ENCODE measurements at regions not wholly inside any gene's neighbourhood (a gene's known extent, or its start where the extent isn't known, plus 50 kb on each side); places are given as distances from the start of the nearest gene placed in this dataset.

DNA sequence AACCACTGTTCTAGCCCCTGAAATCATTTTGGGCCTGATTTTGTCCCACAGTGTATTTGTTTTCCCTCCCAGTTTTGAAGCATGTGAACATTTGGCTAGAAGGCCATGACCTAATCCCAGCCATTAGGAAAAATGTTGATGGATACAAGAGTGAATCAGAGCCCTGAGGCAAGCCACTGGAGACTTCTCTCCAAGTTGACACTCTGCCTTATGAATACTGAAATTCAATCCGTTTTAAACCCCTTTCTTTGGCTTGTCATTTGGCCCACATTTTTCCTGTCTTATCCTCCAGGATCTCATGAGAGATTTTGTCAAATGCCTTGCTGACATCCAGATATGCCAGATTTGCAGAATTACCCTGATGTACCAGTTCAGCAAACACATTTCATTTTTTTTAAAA lies 158.8 kb downstream of the FAT3 start:
- no peak for DNase-seq (ENCODE audit: extremely low spot score)
- CTCF ChIA-PET, result no interaction called here
- POLR2A ChIA-PET, result interaction anchor here (0.7 kb wide), 1 partner anchor 54 kb away, joined by 3 read pairs; no protein-coding TSS in a partner anchor
- TF ChIP-seq PKNOX1 (IDR thresholded peaks at IDR 0.05) (no peak), FOXA1 (IDR thresholded peaks at IDR 0.05) (no peak), CTBP1 (IDR thresholded peaks at IDR 0.05; ENCODE audit: borderline replicate concordance) (no peak), TARDBP (IDR thresholded peaks at IDR 0.05) (no peak), ELF4 (IDR thresholded peaks at IDR 0.05) (no peak), LEF1 (IDR thresholded peaks at IDR 0.05; ENCODE audit: borderline replicate concordance) (no peak), ZNF384 (IDR thresholded peaks at IDR 0.05) (no peak), NFRKB (IDR thresholded peaks at IDR 0.05) (no peak), SUZ12 (IDR thresholded peaks at IDR 0.05) (no peak), HDGF (IDR thresholded peaks at IDR 0.05; ENCODE audit: borderline replicate concordance) (no peak), FOXK2 (IDR thresholded peaks at IDR 0.05) (no peak), L3MBTL2 (conservative IDR thresholded peaks at IDR 0.05) (no peak), SP1 (IDR thresholded peaks at IDR 0.05) (no peak), FOXM1 (IDR thresholded peaks at IDR 0.05; ENCODE audit: borderline replicate concordance) (no peak)

DNA sequence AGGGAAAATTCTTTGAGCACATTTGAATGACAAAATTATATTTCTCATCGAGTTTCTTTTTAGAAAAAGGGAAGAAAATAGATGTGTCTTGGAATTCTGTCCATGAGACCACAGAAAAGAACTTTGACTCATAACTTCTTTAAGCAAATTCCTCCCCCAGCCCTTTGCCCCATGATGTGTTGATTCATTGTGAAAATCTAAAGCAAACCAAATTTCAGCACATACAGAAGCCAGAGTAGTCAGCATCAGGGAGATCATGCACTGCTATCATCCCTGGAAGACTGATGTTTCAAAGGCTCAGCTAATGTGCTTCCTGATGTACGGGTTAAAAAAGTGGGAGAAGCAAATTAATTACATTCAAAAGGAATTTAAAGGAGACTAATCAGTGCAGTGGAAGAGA lies 159.7 kb downstream of the FAT3 start:
- POLR2A ChIA-PET, result interaction anchor here (1.1 kb wide), 1 partner anchor 158 kb away, joined by 4 read pairs; no protein-coding TSS in a partner anchor
- DNase-seq (ENCODE audit: extremely low spot score), result no peak
- no peak for TF ChIP-seq L3MBTL2 (conservative IDR thresholded peaks at IDR 0.05)
- TF ChIP-seq TARDBP (IDR thresholded peaks at IDR 0.05), result no peak
- TF ChIP-seq FOXK2 (IDR thresholded peaks at IDR 0.05), result no peak
- TF ChIP-seq ELF4 (IDR thresholded peaks at IDR 0.05), result no peak
- no peak for TF ChIP-seq PKNOX1 (IDR thresholded peaks at IDR 0.05)
- TF ChIP-seq LEF1 (IDR thresholded peaks at IDR 0.05; ENCODE audit: borderline replicate concordance), result no peak
- no peak for TF ChIP-seq CTBP1 (IDR thresholded peaks at IDR 0.05; ENCODE audit: borderline replicate concordance)
- CTCF ChIA-PET, result no interaction called here

- DNase-seq (ENCODE audit: extremely low spot score), result no peak
- CTCF ChIA-PET, result no interaction called here
- TF ChIP-seq FOXM1 (IDR thresholded peaks at IDR 0.05; ENCODE audit: borderline replicate concordance) (no peak), ARNT (IDR thresholded peaks at IDR 0.05) (no peak), SUZ12 (IDR thresholded peaks at IDR 0.05) (no peak), FOXK2 (IDR thresholded peaks at IDR 0.05) (no peak), CTBP1 (IDR thresholded peaks at IDR 0.05; ENCODE audit: borderline replicate concordance) (no peak), BHLHE40 (IDR thresholded peaks at IDR 0.05; ENCODE audit: borderline replicate concordance) (no peak)
- POLR2A ChIA-PET, result interaction anchor here (1.1 kb wide), 1 partner anchor 158 kb away, joined by 4 read pairs; no protein-coding TSS in a partner anchor
Observed at GRCh38 chr11:92384802-92385201, 160.2 kb downstream of the FAT3 start.

GRCh38 chr11:92386577-92386976 lies 162.0 kb downstream of the FAT3 start:
- no peak for TF ChIP-seq TARDBP (IDR thresholded peaks at IDR 0.05)
- TF ChIP-seq SUZ12 (IDR thresholded peaks at IDR 0.05), result no peak
- TF ChIP-seq FOXA1 (IDR thresholded peaks at IDR 0.05), result no peak
- TF ChIP-seq LEF1 (IDR thresholded peaks at IDR 0.05; ENCODE audit: borderline replicate concordance), result no peak
- no peak for TF ChIP-seq L3MBTL2 (conservative IDR thresholded peaks at IDR 0.05)
- TF ChIP-seq ZNF384 (IDR thresholded peaks at IDR 0.05), result no peak
- TF ChIP-seq FOXM1 (IDR thresholded peaks at IDR 0.05; ENCODE audit: borderline replicate concordance), result no peak
- TF ChIP-seq ARNT (IDR thresholded peaks at IDR 0.05), result no peak
- TF ChIP-seq BHLHE40 (IDR thresholded peaks at IDR 0.05; ENCODE audit: borderline replicate concordance), result no peak
- TF ChIP-seq CTBP1 (IDR thresholded peaks at IDR 0.05; ENCODE audit: borderline replicate concordance), result no peak
- no peak for TF ChIP-seq HDGF (IDR thresholded peaks at IDR 0.05; ENCODE audit: borderline replicate concordance)
- no peak for TF ChIP-seq PKNOX1 (IDR thresholded peaks at IDR 0.05)
- TF ChIP-seq SP1 (IDR thresholded peaks at IDR 0.05), result no peak
- no peak for TF ChIP-seq NFRKB (IDR thresholded peaks at IDR 0.05)
- no peak for TF ChIP-seq ELF4 (IDR thresholded peaks at IDR 0.05)
- TF ChIP-seq FOXK2 (IDR thresholded peaks at IDR 0.05), result no peak
- POLR2A ChIA-PET, result no interaction called here
- no peak for DNase-seq (ENCODE audit: extremely low spot score)
- CTCF ChIA-PET, result interaction anchor here (0.7 kb wide), 1 partner anchor 617 kb away, joined by 3 read pairs; no protein-coding TSS in a partner anchor

- POLR2A ChIA-PET, result no interaction called here
- TF ChIP-seq SUZ12 (IDR thresholded peaks at IDR 0.05) (no peak), TARDBP (IDR thresholded peaks at IDR 0.05) (no peak), ELF4 (IDR thresholded peaks at IDR 0.05) (no peak), LEF1 (IDR thresholded peaks at IDR 0.05; ENCODE audit: borderline replicate concordance) (no peak), HDGF (IDR thresholded peaks at IDR 0.05; ENCODE audit: borderline replicate concordance) (no peak), PKNOX1 (IDR thresholded peaks at IDR 0.05) (no peak), FOXM1 (IDR thresholded peaks at IDR 0.05; ENCODE audit: borderline replicate concordance) (no peak), FOXK2 (IDR thresholded peaks at IDR 0.05) (no peak), L3MBTL2 (conservative IDR thresholded peaks at IDR 0.05) (no peak), SP1 (IDR thresholded peaks at IDR 0.05) (no peak), FOXA1 (IDR thresholded peaks at IDR 0.05) (no peak), ZNF384 (IDR thresholded peaks at IDR 0.05) (no peak), NFRKB (IDR thresholded peaks at IDR 0.05) (no peak), BHLHE40 (IDR thresholded peaks at IDR 0.05; ENCODE audit: borderline replicate concordance) (no peak), ARNT (IDR thresholded peaks at IDR 0.05) (no peak), CTBP1 (IDR thresholded peaks at IDR 0.05; ENCODE audit: borderline replicate concordance) (no peak)
Observed at GRCh38 chr11:92387859-92388258, 163.2 kb downstream of the FAT3 start.

More at GRCh38 chr11:92387859-92388258, 163.2 kb downstream of the FAT3 start:
- CTCF ChIA-PET, result interaction anchor here (0.7 to 2.1 kb wide), 5 partner anchors 9 to 44 kb away, joined by 4 to 14 read pairs (median 5); no protein-coding TSS in a partner anchor
- DNase-seq (ENCODE audit: extremely low spot score), result no peak

Data from HEK293T (cell line).